ENCODE measurements at regions not wholly inside any gene's neighbourhood (a gene's known extent, or its start where the extent isn't known, plus 50 kb on each side); places are given as distances from the start of the nearest gene placed in this dataset.

GRCh38 chr5:124554746-124555578, 191.5 kb downstream of the ZNF608 start:
- TF ChIP-seq, protein P1, sequence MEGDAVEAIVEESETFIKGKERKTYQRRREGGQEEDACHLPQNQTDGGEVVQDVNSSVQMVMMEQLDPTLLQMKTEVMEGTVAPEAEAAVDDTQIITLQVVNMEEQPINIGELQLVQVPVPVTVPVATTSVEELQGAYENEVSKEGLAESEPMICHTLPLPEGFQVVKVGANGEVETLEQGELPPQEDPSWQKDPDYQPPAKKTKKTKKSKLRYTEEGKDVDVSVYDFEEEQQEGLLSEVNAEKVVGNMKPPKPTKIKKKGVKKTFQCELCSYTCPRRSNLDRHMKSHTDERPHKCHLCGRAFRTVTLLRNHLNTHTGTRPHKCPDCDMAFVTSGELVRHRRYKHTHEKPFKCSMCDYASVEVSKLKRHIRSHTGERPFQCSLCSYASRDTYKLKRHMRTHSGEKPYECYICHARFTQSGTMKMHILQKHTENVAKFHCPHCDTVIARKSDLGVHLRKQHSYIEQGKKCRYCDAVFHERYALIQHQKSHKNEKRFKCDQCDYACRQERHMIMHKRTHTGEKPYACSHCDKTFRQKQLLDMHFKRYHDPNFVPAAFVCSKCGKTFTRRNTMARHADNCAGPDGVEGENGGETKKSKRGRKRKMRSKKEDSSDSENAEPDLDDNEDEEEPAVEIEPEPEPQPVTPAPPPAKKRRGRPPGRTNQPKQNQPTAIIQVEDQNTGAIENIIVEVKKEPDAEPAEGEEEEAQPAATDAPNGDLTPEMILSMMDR (conservative IDR thresholded peaks at IDR 0.05 in 1 of 2, IDR thresholded peaks at IDR 0.05 in 1 of 2; ENCODE audit: low read depth in 1 of 2, low read length in 2 of 2) = no peak
- no peak for TF ChIP-seq EZH2 (IDR thresholded peaks at IDR 0.05; ENCODE audit: low read length, missing control alignments)
- Histone ChIP-seq H3K79me2 (ENCODE audit: control insufficient read depth, insufficient read depth, low read length) (no peaks in the 10 kb centered on the region), H3K4me2 (ENCODE audit: extremely low read depth, insufficient read depth, low read length) (no peak overlapping the region), H3K4me1 (ENCODE audit: control insufficient read depth, extremely low read depth, insufficient read depth, low read length) (no peaks in the 10 kb centered on the region), H3K27ac (ENCODE audit: insufficient read depth, low read length) (no peak overlapping the region), H3K9ac (ENCODE audit: insufficient read depth, low read length) (no peak overlapping the region), H4K20me1 (ENCODE audit: control insufficient read depth, extremely low read depth, insufficient read depth, low read length) (no peaks in the 10 kb centered on the region), H3K4me3 (replicated peaks in 1 of 4; ENCODE audit: control extremely low read depth in 1 of 4, insufficient read depth in 1 of 4, low read depth in 3 of 4, low read length in 4 of 4) (no peak overlapping the region), H3K27me3 (ENCODE audit: control insufficient read depth, insufficient read depth, low read length) (no peaks in the 10 kb centered on the region), H2AFZ (ENCODE audit: low read length) (no peak overlapping the region), H3K9me3 (ENCODE audit: control insufficient read depth, insufficient read depth, low read depth, low read length) (no peaks in the 10 kb centered on the region), H3K36me3 (ENCODE audit: control insufficient read depth, insufficient read depth, low read length) (no peaks in the 10 kb centered on the region)
- peak in 1 of 2 donors; percentile 3 for DNase-seq (ENCODE audit: low read depth in 2 of 2)

DNA sequence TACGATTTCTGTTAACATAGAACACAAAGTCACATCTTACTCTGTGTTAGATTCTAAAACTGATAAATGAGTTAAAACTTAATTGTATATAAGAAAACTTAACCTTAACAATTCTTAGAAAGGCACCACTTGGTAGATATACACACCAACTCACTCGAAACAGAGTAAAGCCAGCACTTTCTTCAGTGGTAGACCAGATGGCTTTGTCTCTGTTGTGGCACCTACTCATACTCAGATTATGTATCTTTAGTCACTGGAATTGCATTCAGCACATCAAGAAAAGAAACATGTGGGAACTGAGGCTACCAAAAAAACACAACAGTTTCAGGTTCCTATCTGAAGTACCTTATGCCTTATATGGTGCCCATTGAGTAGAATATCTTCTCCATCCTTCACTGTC, 192.5 kb downstream of the ZNF608 start:
- H3K79me2 ChIP-seq (ENCODE audit: control insufficient read depth, insufficient read depth, low read length) = no peaks in the 10 kb centered on the region
- H4K20me1 ChIP-seq (ENCODE audit: control insufficient read depth, extremely low read depth, insufficient read depth, low read length) = no peaks in the 10 kb centered on the region
- no peak overlapping the region for H3K9ac ChIP-seq (ENCODE audit: insufficient read depth, low read length)
- TF ChIP-seq EZH2 (IDR thresholded peaks at IDR 0.05; ENCODE audit: low read length, missing control alignments) = no peak
- TF ChIP-seq, protein P1 (conservative IDR thresholded peaks at IDR 0.05 in 1 of 2, IDR thresholded peaks at IDR 0.05 in 1 of 2; ENCODE audit: low read depth in 1 of 2, low read length in 2 of 2) = no peak
- H3K4me3 ChIP-seq (replicated peaks in 1 of 4; ENCODE audit: control extremely low read depth in 1 of 4, insufficient read depth in 1 of 4, low read depth in 3 of 4, low read length in 4 of 4) = no peak overlapping the region
- no peak overlapping the region for H3K4me2 ChIP-seq (ENCODE audit: extremely low read depth, insufficient read depth, low read length)
- H3K36me3 ChIP-seq (ENCODE audit: control insufficient read depth, insufficient read depth, low read length) = no peaks in the 10 kb centered on the region
- DNase-seq (ENCODE audit: low read depth in 2 of 2) = no peak
- no peaks in the 10 kb centered on the region for H3K9me3 ChIP-seq (ENCODE audit: control insufficient read depth, insufficient read depth, low read depth, low read length)
- no peak overlapping the region for H2AFZ ChIP-seq (ENCODE audit: low read length)
- no peak overlapping the region for H3K27ac ChIP-seq (ENCODE audit: insufficient read depth, low read length)
- H3K27me3 ChIP-seq (ENCODE audit: control insufficient read depth, insufficient read depth, low read length) = no peaks in the 10 kb centered on the region
- H3K4me1 ChIP-seq (ENCODE audit: control insufficient read depth, extremely low read depth, insufficient read depth, low read length) = no peaks in the 10 kb centered on the region

GRCh38 chr5:124552526-124552925, 193.9 kb downstream of the ZNF608 start:
- no peak overlapping the region for H3K27ac ChIP-seq (ENCODE audit: insufficient read depth, low read length)
- H3K36me3 ChIP-seq (ENCODE audit: control insufficient read depth, insufficient read depth, low read length) = no peaks in the 10 kb centered on the region
- no peaks in the 10 kb centered on the region for H3K4me1 ChIP-seq (ENCODE audit: control insufficient read depth, extremely low read depth, insufficient read depth, low read length)
- no peaks in the 10 kb centered on the region for H3K79me2 ChIP-seq (ENCODE audit: control insufficient read depth, insufficient read depth, low read length)
- no peak overlapping the region for H3K9ac ChIP-seq (ENCODE audit: insufficient read depth, low read length)
- H4K20me1 ChIP-seq (ENCODE audit: control insufficient read depth, extremely low read depth, insufficient read depth, low read length) = no peaks in the 10 kb centered on the region
- H3K4me3 ChIP-seq (replicated peaks in 1 of 4; ENCODE audit: control extremely low read depth in 1 of 4, insufficient read depth in 1 of 4, low read depth in 3 of 4, low read length in 4 of 4) = no peak overlapping the region
- no peak overlapping the region for H3K4me2 ChIP-seq (ENCODE audit: extremely low read depth, insufficient read depth, low read length)
- H2AFZ ChIP-seq (ENCODE audit: low read length) = no peak overlapping the region
- no peak for DNase-seq (ENCODE audit: low read depth in 2 of 2)
- no peaks in the 10 kb centered on the region for H3K9me3 ChIP-seq (ENCODE audit: control insufficient read depth, insufficient read depth, low read depth, low read length)
- no peak for TF ChIP-seq EZH2 (IDR thresholded peaks at IDR 0.05; ENCODE audit: low read length, missing control alignments)
- TF ChIP-seq, protein P1 (conservative IDR thresholded peaks at IDR 0.05 in 1 of 2, IDR thresholded peaks at IDR 0.05 in 1 of 2; ENCODE audit: low read depth in 1 of 2, low read length in 2 of 2) = no peak
- no peaks in the 10 kb centered on the region for H3K27me3 ChIP-seq (ENCODE audit: control insufficient read depth, insufficient read depth, low read length)

Data from fibroblast of lung (primary cell).